ENCODE measurements at regions not wholly inside any gene's neighbourhood (a gene's known extent, or its start where the extent isn't known, plus 50 kb on each side); places are given as distances from the start of the nearest gene placed in this dataset.

DNA sequence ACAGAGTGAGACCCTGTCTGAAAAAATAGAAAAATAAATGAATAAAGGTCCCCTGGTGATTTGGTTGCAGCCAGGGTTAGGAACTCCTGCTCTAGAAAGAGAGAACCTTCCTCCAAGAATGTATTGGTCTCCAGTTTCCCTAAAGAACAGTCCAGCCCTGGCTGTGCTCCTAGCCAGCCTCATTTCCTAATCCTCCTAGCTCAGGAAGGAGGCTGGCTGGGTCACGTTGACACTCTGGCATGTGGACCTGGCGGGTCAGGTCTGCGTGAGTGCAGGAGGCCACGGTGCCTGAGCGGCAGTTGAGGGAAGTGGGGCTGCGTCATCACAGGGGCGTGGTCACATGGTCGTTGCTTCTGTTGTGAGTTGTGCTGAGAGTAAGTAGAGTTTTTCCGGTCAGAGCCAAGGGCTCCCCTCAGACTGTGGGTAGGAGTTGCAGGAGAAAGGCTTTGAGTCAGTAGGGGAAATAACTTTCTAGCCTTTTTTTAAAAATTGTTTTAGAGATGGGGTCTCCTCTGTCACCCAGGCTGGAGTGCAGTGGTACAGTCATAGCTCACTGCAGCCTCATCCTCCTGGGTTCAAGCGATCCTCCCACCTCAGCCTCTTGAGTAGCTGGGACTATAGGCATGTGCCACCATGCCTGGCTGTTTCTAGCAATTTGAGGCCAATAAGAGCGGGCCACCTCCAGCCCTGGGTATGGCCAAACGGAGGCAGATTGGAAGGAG, 194.0 kb upstream of the CIBAR2 start:
- no peaks in the 10 kb centered on the region for H3K9me3 Mint-ChIP-seq
- DNase-seq (ENCODE audit: low spot score in 2 of 2) = peak; percentile 33 to 35

DNA sequence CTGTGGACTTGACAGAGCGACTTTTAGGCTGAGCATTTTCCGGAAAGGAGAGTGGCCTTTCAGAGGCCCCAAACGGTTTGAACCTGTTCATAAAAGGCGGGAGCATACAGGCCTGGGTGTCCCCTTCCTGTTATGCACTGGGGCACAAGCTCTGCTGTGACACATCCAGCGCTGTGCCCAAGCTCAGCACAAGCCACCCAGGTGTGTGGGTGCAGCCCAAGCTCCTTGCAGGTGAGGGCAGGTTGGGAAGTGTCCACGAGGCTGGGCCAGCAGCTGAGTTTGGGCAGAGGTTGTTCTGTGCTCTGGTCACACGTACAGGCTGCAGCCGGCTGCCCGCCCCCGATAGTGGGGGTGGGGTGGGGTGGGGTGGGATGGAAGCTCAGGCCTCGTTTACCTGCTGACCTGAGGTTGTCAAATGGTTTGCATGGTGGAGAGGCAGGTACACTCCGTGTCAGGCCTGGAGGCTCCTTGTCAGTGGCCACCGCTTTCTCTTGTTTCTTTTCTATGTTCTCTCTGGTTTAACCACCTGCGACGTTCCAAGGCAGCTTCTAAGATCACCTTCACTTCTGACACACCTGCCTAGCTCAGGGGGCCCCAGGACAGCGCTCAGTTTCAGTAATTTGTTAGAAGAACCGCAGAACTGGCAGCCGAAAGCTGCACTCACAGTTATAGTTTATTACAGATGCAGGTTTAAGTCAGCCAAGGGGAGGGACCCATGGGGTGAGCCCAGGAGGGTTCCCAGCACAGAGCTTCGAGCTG, 194.7 kb upstream of the CIBAR2 start:
- Mint-ChIP-seq H3K27me3 (peaks cover 20% of the 10 kb centered on the region), H3K36me3 (ENCODE audit: insufficient read depth) (peaks cover 3% of the 10 kb centered on the region), H3K4me1 (peaks cover 14% of the 10 kb centered on the region), H3K9me3 (no peaks in the 10 kb centered on the region), H3K27ac (ENCODE audit: low read depth) (no peak overlapping the region), H3K4me3 (no peak overlapping the region)
- ATAC-seq (replicated peaks; ENCODE audit: extremely low read depth, poor library complexity, severe bottlenecking) (no peak), DNase-seq (ENCODE audit: low spot score in 2 of 2) (no peak)

More for the DNA sequence above, 194.0 kb upstream of the CIBAR2 start:
- Mint-ChIP-seq H3K36me3 (ENCODE audit: insufficient read depth) (peaks cover 3% of the 10 kb centered on the region), H3K4me3 (no peak overlapping the region), H3K27me3 (peaks cover 13% of the 10 kb centered on the region), H3K4me1 (peaks cover 9% of the 10 kb centered on the region), H3K27ac (ENCODE audit: low read depth) (no peak overlapping the region)
- ATAC-seq (replicated peaks; ENCODE audit: extremely low read depth, poor library complexity, severe bottlenecking) = peak; percentile 73

- Mint-ChIP-seq H3K9me3 (no peaks in the 10 kb centered on the region), H3K36me3 (ENCODE audit: insufficient read depth) (peaks cover 3% of the 10 kb centered on the region), H3K4me1 (peaks cover 14% of the 10 kb centered on the region), H3K27me3 (peaks cover 28% of the 10 kb centered on the region), H3K4me3 (no peak overlapping the region), H3K27ac (ENCODE audit: low read depth) (no peak overlapping the region)
- no peak for DNase-seq (ENCODE audit: low spot score in 2 of 2)
- ATAC-seq (replicated peaks; ENCODE audit: extremely low read depth, poor library complexity, severe bottlenecking) = no peak
These were observed 195.5 kb upstream of the CIBAR2 start for GRCh38 chr16:85307552-85308364.

- no peak overlapping the region for H3K4me3 Mint-ChIP-seq
- peaks cover 2% of the 10 kb centered on the region for H3K36me3 Mint-ChIP-seq (ENCODE audit: insufficient read depth)
- peaks cover 14% of the 10 kb centered on the region for H3K4me1 Mint-ChIP-seq
- H3K27me3 Mint-ChIP-seq = peaks cover 29% of the 10 kb centered on the region
- no peak for ATAC-seq (replicated peaks; ENCODE audit: extremely low read depth, poor library complexity, severe bottlenecking)
- H3K27ac Mint-ChIP-seq (ENCODE audit: low read depth) = no peak overlapping the region
- no peaks in the 10 kb centered on the region for H3K9me3 Mint-ChIP-seq
- DNase-seq (ENCODE audit: low spot score in 2 of 2) = no peak
These were observed 196.6 kb upstream of the CIBAR2 start for GRCh38 chr16:85308611-85309540.

DNA sequence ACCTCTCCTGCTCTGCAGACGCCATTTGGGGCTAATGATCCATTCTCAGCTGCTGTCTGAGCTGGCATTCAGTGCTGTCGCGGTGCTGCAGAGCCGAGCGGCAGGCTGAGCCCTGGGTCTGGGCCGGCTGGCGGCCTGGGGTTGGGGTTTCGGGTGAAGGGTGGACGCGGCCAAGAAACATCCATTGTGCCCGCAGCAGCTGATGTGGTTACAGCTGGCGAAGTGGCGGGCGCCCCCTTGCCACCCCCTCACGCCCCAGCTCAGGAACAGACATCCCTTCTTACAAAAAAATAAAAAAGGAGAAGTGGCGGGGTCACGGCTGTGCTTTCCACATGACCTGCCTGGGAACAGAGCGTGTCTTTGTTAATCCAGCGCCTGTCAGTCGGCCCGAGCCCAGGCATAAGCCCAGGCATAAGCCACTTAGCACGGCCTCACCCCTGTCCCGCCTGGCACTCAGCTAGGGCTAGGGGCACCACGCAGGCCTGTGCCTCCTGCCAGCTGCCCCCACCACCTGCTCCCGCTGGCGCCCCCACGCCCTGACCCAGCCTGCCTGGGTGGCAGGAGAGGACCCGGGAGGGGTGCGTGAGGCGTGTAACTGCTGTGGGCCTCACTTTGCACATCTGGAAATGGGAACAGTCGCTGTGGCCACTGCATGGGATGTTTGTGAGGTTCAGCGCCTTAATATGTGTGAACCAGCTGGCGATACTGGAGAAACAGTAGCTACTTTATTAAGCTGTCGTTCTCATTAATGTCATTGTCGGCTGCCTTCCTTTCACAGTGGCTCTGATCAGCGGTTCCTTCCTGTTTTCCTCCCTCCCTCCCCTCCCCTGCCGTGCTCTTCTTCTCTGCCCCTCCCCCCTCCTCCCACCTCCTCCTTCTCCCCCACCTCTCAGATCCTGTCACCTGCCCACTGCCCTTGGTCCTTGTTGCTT, 197.7 kb upstream of the CIBAR2 start:
- no peak for ATAC-seq (replicated peaks; ENCODE audit: extremely low read depth, poor library complexity, severe bottlenecking)
- Mint-ChIP-seq H3K9me3 (no peaks in the 10 kb centered on the region), H3K27me3 (peaks cover 32% of the 10 kb centered on the region), H3K4me3 (peak overlapping the region; percentile 9), H3K27ac (ENCODE audit: low read depth) (no peak overlapping the region), H3K4me1 (peaks cover 14% of the 10 kb centered on the region), H3K36me3 (ENCODE audit: insufficient read depth) (peaks cover 2% of the 10 kb centered on the region)
- DNase-seq (ENCODE audit: low spot score in 2 of 2) = no peak

DNA sequence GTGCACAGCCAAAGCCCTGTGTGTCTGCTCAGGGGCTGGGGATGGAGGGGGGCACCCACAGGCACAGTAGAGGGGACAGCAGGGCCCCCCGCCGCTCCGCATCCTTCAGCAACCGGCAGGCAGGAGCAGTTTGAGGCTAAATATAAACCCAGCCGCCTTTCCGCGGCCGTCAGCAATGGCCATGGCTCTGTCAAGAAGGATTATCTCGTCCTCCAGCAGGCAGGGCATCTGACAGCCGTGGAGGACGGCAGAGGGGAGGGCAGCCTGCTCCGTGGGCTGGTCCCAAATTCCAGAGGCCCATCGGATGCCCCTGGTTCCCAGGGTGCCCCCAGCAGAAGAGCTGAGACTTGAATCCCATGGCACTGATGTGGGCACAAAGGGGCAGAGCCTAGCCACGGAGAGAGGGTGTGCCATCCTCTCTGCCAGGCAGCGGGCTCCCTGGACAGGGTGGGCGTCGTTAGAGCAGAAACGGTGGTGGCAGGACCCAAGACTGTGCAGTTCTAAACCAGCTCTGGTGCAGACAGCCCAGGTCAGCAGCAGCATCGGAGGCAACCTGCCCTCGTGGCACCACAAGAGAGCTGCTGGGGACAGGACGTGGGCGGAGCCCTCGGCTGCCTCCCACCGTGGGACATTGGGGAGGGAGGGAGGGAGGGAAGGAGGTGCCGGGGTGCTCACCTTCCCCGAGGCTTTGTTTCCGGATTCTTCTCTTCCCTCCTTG, 198.8 kb upstream of the CIBAR2 start:
- no peak overlapping the region for H3K4me3 Mint-ChIP-seq
- peaks cover 2% of the 10 kb centered on the region for H3K36me3 Mint-ChIP-seq (ENCODE audit: insufficient read depth)
- peaks cover 13% of the 10 kb centered on the region for H3K4me1 Mint-ChIP-seq
- no peak overlapping the region for H3K27ac Mint-ChIP-seq (ENCODE audit: low read depth)
- ATAC-seq (replicated peaks; ENCODE audit: extremely low read depth, poor library complexity, severe bottlenecking) = peak; percentile 44
- H3K27me3 Mint-ChIP-seq = peaks cover 31% of the 10 kb centered on the region
- DNase-seq (ENCODE audit: low spot score in 2 of 2) = no peak
- H3K9me3 Mint-ChIP-seq = no peaks in the 10 kb centered on the region

- H3K9me3 Mint-ChIP-seq = no peaks in the 10 kb centered on the region
- no peak for DNase-seq (ENCODE audit: low spot score in 2 of 2)
- ATAC-seq (replicated peaks; ENCODE audit: extremely low read depth, poor library complexity, severe bottlenecking) = no peak
- H3K27ac Mint-ChIP-seq (ENCODE audit: low read depth) = no peak overlapping the region
- H3K36me3 Mint-ChIP-seq (ENCODE audit: insufficient read depth) = no peaks in the 10 kb centered on the region
- H3K27me3 Mint-ChIP-seq = peaks cover 31% of the 10 kb centered on the region
- H3K4me3 Mint-ChIP-seq = no peak overlapping the region
- H3K4me1 Mint-ChIP-seq = peaks cover 9% of the 10 kb centered on the region
These were observed 199.5 kb upstream of the CIBAR2 start for GRCh38 chr16:85311741-85312140.

- DNase-seq (ENCODE audit: low spot score in 2 of 2) = no peak
- no peak overlapping the region for H3K4me3 Mint-ChIP-seq
- ATAC-seq (replicated peaks; ENCODE audit: extremely low read depth, poor library complexity, severe bottlenecking) = no peak
- H3K27me3 Mint-ChIP-seq = peaks cover 31% of the 10 kb centered on the region
- no peak overlapping the region for H3K27ac Mint-ChIP-seq (ENCODE audit: low read depth)
- no peaks in the 10 kb centered on the region for H3K36me3 Mint-ChIP-seq (ENCODE audit: insufficient read depth)
- H3K9me3 Mint-ChIP-seq = no peaks in the 10 kb centered on the region
- H3K4me1 Mint-ChIP-seq = peaks cover 9% of the 10 kb centered on the region
These were observed 199.9 kb upstream of the CIBAR2 start for GRCh38 chr16:85312174-85312573.

GRCh38 chr16:85312642-85313525, 200.6 kb upstream of the CIBAR2 start:
- DNase-seq (ENCODE audit: low spot score in 2 of 2) (no peak), ATAC-seq (replicated peaks; ENCODE audit: extremely low read depth, poor library complexity, severe bottlenecking) (no peak)
- H3K27me3 Mint-ChIP-seq = peaks cover 31% of the 10 kb centered on the region
- peaks cover 9% of the 10 kb centered on the region for H3K4me1 Mint-ChIP-seq
- no peaks in the 10 kb centered on the region for H3K9me3 Mint-ChIP-seq
- no peak overlapping the region for H3K27ac Mint-ChIP-seq (ENCODE audit: low read depth)
- no peak overlapping the region for H3K4me3 Mint-ChIP-seq
- H3K36me3 Mint-ChIP-seq (ENCODE audit: insufficient read depth) = no peaks in the 10 kb centered on the region

Measured in central memory CD8-positive, alpha-beta T cell (primary cell).